HepG2 (cell line): ENCODE measurements at regions not wholly inside any gene's neighbourhood (a gene's known extent, or its start where the extent isn't known, plus 50 kb on each side); places are given as distances from the start of the nearest gene placed in this dataset.

Source experiments
- ATF1 ChIP-seq: IDR thresholded peaks from 2 replicates; pipeline ENCODE4 v1.6.1; 2016; ENCODE audit warnings: mild to moderate bottlenecking, control low read depth
- BCL6 ChIP-seq: IDR thresholded peaks from 2 replicates; pipeline ENCODE4 v1.6.1; 2016; ENCODE audit warnings: missing genetic modification reagents, missing compliant biosample characterization
- DRAP1 ChIP-seq: IDR thresholded peaks from 2 replicates; pipeline ENCODE4 v1.6.1; 2016; ENCODE audit warnings: missing genetic modification reagents, missing compliant biosample characterization
- FOXA3 ChIP-seq: IDR thresholded peaks from 2 replicates; pipeline ENCODE4 v1.6.1; 2016; ENCODE audit warnings: missing genetic modification reagents, missing compliant biosample characterization
- FOXP1 ChIP-seq, 2 experiments: fragments of 450-650 bp in 1 of 2; IDR thresholded peaks; 2 replicates each; pipeline ENCODE4 v1.6.1; 2017 to 2018; ENCODE audit warnings: antibody characterized with exemption in 1 of 2
- GATAD2A ChIP-seq: IDR thresholded peaks from 2 replicates; pipeline ENCODE4 v1.6.1; 2016
- HMGXB4 ChIP-seq, 2 experiments: sonication (generic) in 1 of 2; formaldehyde crosslinking in 1 of 2; IDR thresholded peaks; 2 replicates each; pipeline versions ENCODE4 v1.4.0 to v1.6.1; 2018 to 2020; ENCODE audit warnings: missing genetic modification reagents in 2 of 2, borderline replicate concordance in 1 of 2, low read depth in 1 of 2, mild to moderate bottlenecking in 1 of 2, missing biosample characterization in 1 of 2
- KDM5A ChIP-seq: fragments of 200-600 bp; sonication (generic); IDR thresholded peaks from 2 replicates; pipeline ENCODE4 v1.7.0; 2018; ENCODE audit warnings: antibody characterized with exemption, mild to moderate bottlenecking, low read length, borderline replicate concordance
- MED1 ChIP-seq: sonication (generic); formaldehyde crosslinking; IDR thresholded peaks from 2 replicates; pipeline ENCODE4 v1.4.0; 2020; ENCODE audit warnings: missing genetic modification reagents
- SALL1 ChIP-seq: sonication (generic); formaldehyde crosslinking; IDR thresholded peaks from 2 replicates; pipeline ENCODE4 v1.8.0; 2022; ENCODE audit warnings: mild to moderate bottlenecking, missing genetic modification reagents
- SOX13 ChIP-seq, 3 experiments: fragments of 450-650 bp in 1 of 3; sonication (generic) in 1 of 3; formaldehyde crosslinking in 1 of 3; IDR thresholded peaks in 2 of 3; conservative IDR thresholded peaks in 1 of 3; 2 replicates each; pipeline versions ENCODE4 v1.5.0 to v1.6.1; 2016 to 2020; ENCODE audit warnings: antibody characterized with exemption in 1 of 3, mild to moderate bottlenecking in 1 of 3, missing compliant biosample characterization in 1 of 3, missing genetic modification reagents in 1 of 3, moderate library complexity in 1 of 3
- YEATS4 ChIP-seq: sonication (generic); formaldehyde crosslinking; IDR thresholded peaks from 2 replicates; pipeline ENCODE4 v1.4.0; 2020; ENCODE audit warnings: missing genetic modification reagents, borderline replicate concordance
- ZKSCAN1 ChIP-seq: fragments of 150-350 bp; IDR thresholded peaks from 2 replicates; pipeline ENCODE4 v1.6.1; 2014; ENCODE audit warnings: low read length
- ZMAT5 ChIP-seq: sonication (generic); formaldehyde crosslinking; IDR thresholded peaks from 2 replicates; pipeline ENCODE4 v1.5.0; 2020; ENCODE audit warnings: mild to moderate bottlenecking, low read depth, missing genetic modification reagents, borderline replicate concordance
- ZNF101 ChIP-seq: sonication (generic); formaldehyde crosslinking; IDR thresholded peaks from 2 replicates; pipeline ENCODE4 v1.4.0; 2020; ENCODE audit warnings: mild to moderate bottlenecking, low read depth, missing genetic modification reagents, borderline replicate concordance
- ZNF280B ChIP-seq: sonication (generic); formaldehyde crosslinking; IDR thresholded peaks from 2 replicates; pipeline ENCODE4 v1.5.0; 2020; ENCODE audit warnings: missing genetic modification reagents, mild to moderate bottlenecking, borderline replicate concordance
- ZNF3 ChIP-seq: IDR thresholded peaks from 2 replicates; pipeline ENCODE4 v1.7.0; 2017; ENCODE audit warnings: inconsistent platforms
- ZNF34 ChIP-seq: sonication (generic); formaldehyde crosslinking; IDR thresholded peaks from 2 replicates; pipeline ENCODE4 v1.4.0; 2020; ENCODE audit warnings: mild to moderate bottlenecking, missing genetic modification reagents, borderline replicate concordance
- ZNF552 ChIP-seq: sonication (generic); formaldehyde crosslinking; IDR thresholded peaks from 2 replicates; pipeline ENCODE4 v1.9.0; 2022; ENCODE audit warnings: missing genetic modification reagents, mild to moderate bottlenecking, borderline replicate concordance
- ZNF574 ChIP-seq: sonication (generic); formaldehyde crosslinking; IDR thresholded peaks from 2 replicates; pipeline ENCODE4 v1.4.0; 2020; ENCODE audit warnings: missing genetic modification reagents
- ZNF75D ChIP-seq: sonication (generic); formaldehyde crosslinking; IDR thresholded peaks from 2 replicates; pipeline ENCODE4 v1.8.1; 2023; ENCODE audit warnings: missing genetic modification reagents, mild to moderate bottlenecking, borderline replicate concordance
- ZNF772 ChIP-seq: sonication (generic); formaldehyde crosslinking; IDR thresholded peaks from 2 replicates; pipeline ENCODE4 v1.5.0; 2020; ENCODE audit warnings: mild to moderate bottlenecking, missing genetic modification reagents

- TF ChIP-seq ZNF574 (CRISPR knock-in tag) = no peak
- TF ChIP-seq ZNF552 = no peak
- peak; percentile 69 for TF ChIP-seq FOXA3 (CRISPR knock-in tag)
- no peak for TF ChIP-seq SOX13 (IDR thresholded peaks at IDR 0.05)
- TF ChIP-seq SOX13 (CRISPR knock-in tag; conservative IDR thresholded peaks at IDR 0.05 in 1 of 2, IDR thresholded peaks at IDR 0.05 in 1 of 2) = peak in 1 of 2 experiments; percentile 30; a peak in 1 of 4 replicates
- peak; percentile 77; the same call in 1 of the 2 replicates for TF ChIP-seq GATAD2A
- peak; percentile 73 for TF ChIP-seq FOXP1 (IDR thresholded peaks at IDR 0.05)
- TF ChIP-seq FOXP1 (CRISPR knock-in tag; IDR thresholded peaks at IDR 0.05) = peak; percentile 84
- peak in 1 of 2 experiments; percentile 5; a peak in 1 of 4 replicates for TF ChIP-seq HMGXB4 (CRISPR knock-in tag; IDR thresholded peaks at IDR 0.05; ENCODE audit: borderline replicate concordance in 1 of 2, low read depth in 1 of 2)
- 0 out of 2 replicates have a peak, but pooled peaks have one; percentile 10 for TF ChIP-seq DRAP1
- TF ChIP-seq MED1 (CRISPR knock-in tag) = peak; percentile 69
- TF ChIP-seq ZNF101 (CRISPR knock-in tag) = no peak
- TF ChIP-seq SALL1 = peak; percentile 70
- TF ChIP-seq YEATS4 (CRISPR knock-in tag) = 0 out of 2 replicates have a peak, but pooled peaks have one; percentile 10
- TF ChIP-seq ZNF34 (CRISPR knock-in tag) = 0 out of 2 replicates have a peak, but pooled peaks have one; percentile 33
- TF ChIP-seq ZNF280B (CRISPR knock-in tag) = no peak
- TF ChIP-seq ZMAT5 (CRISPR knock-in tag) = no peak
- TF ChIP-seq KDM5A = peak; percentile 29; the same call in 1 of the 2 replicates
- TF ChIP-seq ATF1 (CRISPR knock-in tag) = 0 out of 2 replicates have a peak, but pooled peaks have one; percentile 40
- TF ChIP-seq BCL6 = peak; percentile 44; the same call in 1 of the 2 replicates
- no peak for TF ChIP-seq ZNF75D
- TF ChIP-seq ZNF3 (CRISPR knock-in tag) = no peak
- no peak for TF ChIP-seq ZNF772 (CRISPR knock-in tag)
- no peak for TF ChIP-seq ZKSCAN1
Measured at GRCh38 chr7:130942211-130942964, 208.4 kb upstream of the KLF14 start (continued).
